ENCODE measurements at regions not wholly inside any gene's neighbourhood (a gene's known extent, or its start where the extent isn't known, plus 50 kb on each side); places are given as distances from the start of the nearest gene placed in this dataset.

GRCh38 chr2:5507367-5507766 lies 184.8 kb upstream of the SOX11 start:
- Mint-ChIP-seq H3K27me3 (no peaks in the 10 kb centered on the region), H3K27ac (no peak overlapping the region), H3K4me1 (no peaks in the 10 kb centered on the region), H3K9me3 (no peaks in the 10 kb centered on the region), H3K36me3 (ENCODE audit: low read depth) (no peaks in the 10 kb centered on the region), H3K4me3 (no peak overlapping the region)
- ATAC-seq (no peak), DNase-seq (no peak)

DNA sequence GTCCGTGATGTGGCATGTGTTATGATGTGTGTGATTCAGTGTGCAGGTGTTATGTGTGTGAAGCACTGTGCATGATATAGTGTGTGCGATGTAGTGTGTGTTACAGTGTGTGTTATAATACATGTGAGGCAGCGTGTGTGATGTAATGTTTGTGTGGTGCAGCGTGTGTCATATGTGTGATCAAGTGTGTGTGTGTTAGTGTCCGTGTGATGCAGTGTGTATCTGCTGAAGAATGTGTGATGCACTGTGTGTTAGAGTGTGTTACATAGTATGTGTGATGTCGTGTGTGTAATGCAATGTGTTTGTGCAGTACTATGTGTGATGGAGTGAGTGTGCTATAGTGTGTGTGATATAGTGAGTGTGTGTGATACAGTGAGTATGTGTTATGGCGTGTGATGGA lies 182.8 kb upstream of the SOX11 start:
- Mint-ChIP-seq H3K27me3 (no peaks in the 10 kb centered on the region), H3K27ac (no peak overlapping the region), H3K4me3 (no peak overlapping the region), H3K36me3 (ENCODE audit: low read depth) (no peaks in the 10 kb centered on the region), H3K4me1 (no peaks in the 10 kb centered on the region), H3K9me3 (no peaks in the 10 kb centered on the region)
- ATAC-seq (no peak), DNase-seq (no peak)

DNA sequence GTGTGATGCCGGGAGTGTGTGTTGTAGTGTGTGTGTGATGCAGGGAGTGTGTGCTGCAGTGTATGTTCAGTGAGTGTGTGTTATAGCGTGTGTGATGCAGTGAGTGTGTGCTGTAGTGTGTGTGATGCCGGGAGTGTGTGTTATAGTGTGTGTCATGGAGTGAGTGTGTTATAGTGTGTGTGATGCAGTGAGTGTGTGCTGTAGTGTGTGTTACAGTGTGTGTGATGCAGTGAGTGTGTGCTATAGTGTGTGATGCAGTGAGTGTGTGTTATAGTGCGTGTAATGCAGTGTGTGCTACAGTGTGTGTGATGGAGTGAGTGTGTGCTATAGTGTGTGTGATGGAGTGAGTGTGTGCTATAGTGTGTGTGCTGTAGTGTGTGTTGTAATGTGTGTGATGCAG lies 182.1 kb upstream of the SOX11 start:
- H3K4me3 Mint-ChIP-seq = no peak overlapping the region

GRCh38 chr2:5515693-5516092 lies 176.5 kb upstream of the SOX11 start:
- H3K27me3 Mint-ChIP-seq = no peaks in the 10 kb centered on the region
- H3K4me1 Mint-ChIP-seq = no peaks in the 10 kb centered on the region
- no peak overlapping the region for H3K27ac Mint-ChIP-seq
- H3K36me3 Mint-ChIP-seq (ENCODE audit: low read depth) = no peaks in the 10 kb centered on the region
- no peak for DNase-seq
- no peak overlapping the region for H3K4me3 Mint-ChIP-seq
- no peak for ATAC-seq
- H3K9me3 Mint-ChIP-seq = no peaks in the 10 kb centered on the region

More for the DNA sequence above, 182.1 kb upstream of the SOX11 start:
- H3K36me3 Mint-ChIP-seq (ENCODE audit: low read depth) = no peaks in the 10 kb centered on the region
- H3K27ac Mint-ChIP-seq = no peak overlapping the region
- no peaks in the 10 kb centered on the region for H3K9me3 Mint-ChIP-seq
- no peaks in the 10 kb centered on the region for H3K27me3 Mint-ChIP-seq
- ATAC-seq = no peak
- no peak for DNase-seq
- H3K4me1 Mint-ChIP-seq = no peaks in the 10 kb centered on the region

- Mint-ChIP-seq H3K36me3 (ENCODE audit: low read depth) (no peaks in the 10 kb centered on the region), H3K4me3 (no peak overlapping the region), H3K9me3 (no peaks in the 10 kb centered on the region), H3K4me1 (no peaks in the 10 kb centered on the region), H3K27me3 (no peaks in the 10 kb centered on the region), H3K27ac (no peak overlapping the region)
- DNase-seq = no peak
- no peak for ATAC-seq
Measured at GRCh38 chr2:5519286-5519685, 172.9 kb upstream of the SOX11 start.

- Mint-ChIP-seq H3K27ac (no peak overlapping the region), H3K4me3 (no peak overlapping the region)
- DNase-seq = no peak
Measured at GRCh38 chr2:5520463-5520972, 171.7 kb upstream of the SOX11 start.

DNA sequence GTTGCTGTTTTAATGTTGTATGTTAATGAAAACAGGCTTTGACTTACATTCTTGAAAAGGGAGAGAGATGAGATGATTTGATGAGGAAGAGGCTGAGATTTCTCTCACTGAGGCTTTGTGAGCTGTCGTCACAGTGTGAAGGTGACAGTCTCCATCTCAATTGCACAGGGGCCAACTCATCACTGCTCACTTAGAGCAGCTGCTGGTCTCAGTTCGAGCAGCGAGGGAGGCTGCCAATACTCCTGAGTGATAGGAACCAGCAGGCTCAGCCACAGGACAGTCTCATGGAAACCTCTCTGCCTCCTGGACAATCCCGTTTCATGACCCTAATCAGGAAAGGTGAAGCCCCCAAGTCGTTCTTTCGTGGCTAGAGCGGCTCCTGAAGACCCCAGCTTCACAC lies 170.7 kb upstream of the SOX11 start:
- Mint-ChIP-seq H3K4me1 (no peaks in the 10 kb centered on the region), H3K36me3 (ENCODE audit: low read depth) (no peaks in the 10 kb centered on the region), H3K4me3 (no peak overlapping the region), H3K27ac (no peak overlapping the region), H3K9me3 (peaks cover 2% of the 10 kb centered on the region), H3K27me3 (no peaks in the 10 kb centered on the region)
- ATAC-seq (no peak), DNase-seq (no peak)

More at GRCh38 chr2:5520463-5520972, 171.7 kb upstream of the SOX11 start:
- ATAC-seq = no peak
- no peaks in the 10 kb centered on the region for H3K27me3 Mint-ChIP-seq
- H3K4me1 Mint-ChIP-seq = no peaks in the 10 kb centered on the region
- no peaks in the 10 kb centered on the region for H3K9me3 Mint-ChIP-seq
- no peaks in the 10 kb centered on the region for H3K36me3 Mint-ChIP-seq (ENCODE audit: low read depth)

- Mint-ChIP-seq H3K27me3 (no peaks in the 10 kb centered on the region), H3K36me3 (ENCODE audit: low read depth) (no peaks in the 10 kb centered on the region), H3K27ac (no peak overlapping the region), H3K9me3 (peaks cover 4% of the 10 kb centered on the region), H3K4me1 (no peaks in the 10 kb centered on the region), H3K4me3 (no peak overlapping the region)
- no peak for ATAC-seq
- DNase-seq = no peak
Measured at GRCh38 chr2:5524551-5524950, 167.6 kb upstream of the SOX11 start.

DNA sequence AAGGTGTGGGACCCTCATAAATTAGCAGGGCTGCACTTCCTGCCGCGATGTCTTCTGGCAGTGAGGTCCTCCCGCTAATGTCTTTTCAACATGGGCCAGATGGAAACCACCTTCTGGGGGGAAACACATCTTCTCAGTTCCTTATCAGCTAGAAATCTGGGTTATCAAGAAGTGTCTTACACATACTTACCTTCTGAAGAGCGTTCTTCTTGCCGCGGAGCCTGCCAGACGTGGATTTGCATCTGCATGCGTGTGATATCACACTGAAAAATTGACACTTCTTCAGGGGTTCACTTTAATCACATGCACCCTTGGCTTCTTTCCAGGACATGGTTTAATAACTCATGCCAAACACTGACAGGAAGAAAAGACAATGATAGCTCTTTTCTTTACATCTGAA lies 163.5 kb upstream of the SOX11 start:
- no peak for ATAC-seq
- no peak overlapping the region for H3K4me3 Mint-ChIP-seq
- H3K27ac Mint-ChIP-seq = no peak overlapping the region
- no peaks in the 10 kb centered on the region for H3K36me3 Mint-ChIP-seq (ENCODE audit: low read depth)
- no peaks in the 10 kb centered on the region for H3K27me3 Mint-ChIP-seq
- H3K4me1 Mint-ChIP-seq = no peaks in the 10 kb centered on the region
- no peak for DNase-seq
- peaks cover 4% of the 10 kb centered on the region for H3K9me3 Mint-ChIP-seq

- peaks cover 4% of the 10 kb centered on the region for H3K9me3 Mint-ChIP-seq
- no peak for ATAC-seq
- H3K4me1 Mint-ChIP-seq = no peaks in the 10 kb centered on the region
- H3K36me3 Mint-ChIP-seq (ENCODE audit: low read depth) = no peaks in the 10 kb centered on the region
- H3K27me3 Mint-ChIP-seq = no peaks in the 10 kb centered on the region
- no peak overlapping the region for H3K4me3 Mint-ChIP-seq
- no peak for DNase-seq
- no peak overlapping the region for H3K27ac Mint-ChIP-seq
Measured at GRCh38 chr2:5530011-5530696, 162.0 kb upstream of the SOX11 start.

DNA sequence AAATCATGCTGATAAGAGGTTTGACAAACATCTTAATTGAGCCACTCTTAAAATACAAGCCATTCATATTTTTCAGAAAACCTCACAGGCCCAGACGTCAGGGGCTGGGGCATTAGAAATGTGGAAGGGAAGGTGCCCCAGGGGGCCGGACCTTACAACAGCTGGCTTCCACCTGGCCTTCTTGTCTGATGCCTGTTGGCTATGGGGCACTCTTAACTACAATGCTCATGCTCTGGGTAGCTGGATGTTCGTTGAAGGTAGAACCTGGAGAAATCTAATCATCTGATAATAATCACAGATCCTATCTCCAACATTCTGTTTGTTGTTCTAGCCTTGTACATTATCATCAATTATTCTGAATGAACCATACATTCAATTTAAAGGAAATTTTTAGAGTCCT lies 156.9 kb upstream of the SOX11 start:
- Mint-ChIP-seq H3K4me1 (no peaks in the 10 kb centered on the region), H3K27me3 (peaks cover 2% of the 10 kb centered on the region), H3K27ac (no peak overlapping the region), H3K9me3 (peaks cover 5% of the 10 kb centered on the region), H3K4me3 (no peak overlapping the region), H3K36me3 (ENCODE audit: low read depth) (no peaks in the 10 kb centered on the region)
- ATAC-seq = no peak
- no peak for DNase-seq

DNA sequence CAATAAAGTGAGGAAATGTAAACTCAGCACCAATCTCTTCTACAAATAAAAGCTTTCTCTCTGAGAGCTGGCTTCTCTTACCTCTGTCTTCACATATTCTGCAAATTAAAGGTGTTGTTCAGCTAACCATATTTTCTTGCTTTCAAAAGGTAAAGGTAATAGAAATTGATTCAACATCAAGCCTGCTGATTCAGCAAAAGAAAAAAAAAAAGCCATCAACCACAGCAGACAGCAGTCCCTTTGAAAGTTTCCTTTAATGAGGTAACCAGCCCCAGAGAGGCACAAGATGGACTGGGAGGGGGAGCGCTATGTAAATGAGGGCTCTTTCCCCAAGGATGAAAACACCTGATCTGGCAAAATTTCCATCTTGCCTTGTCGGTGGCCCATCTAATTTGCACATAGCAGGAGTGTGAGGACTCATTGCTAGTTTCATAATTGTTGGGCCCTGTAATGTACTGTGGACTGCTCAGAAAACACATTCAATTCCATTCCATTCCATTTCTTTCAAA lies 154.9 kb upstream of the SOX11 start:
- Mint-ChIP-seq H3K4me1 (no peaks in the 10 kb centered on the region), H3K27me3 (peaks cover 2% of the 10 kb centered on the region), H3K27ac (no peak overlapping the region), H3K36me3 (ENCODE audit: low read depth) (no peaks in the 10 kb centered on the region), H3K4me3 (no peak overlapping the region), H3K9me3 (peaks cover 5% of the 10 kb centered on the region)
- no peak for ATAC-seq
- DNase-seq = no peak

- ATAC-seq (no peak), DNase-seq (no peak)
- Mint-ChIP-seq H3K4me3 (no peak overlapping the region), H3K9me3 (peaks cover 11% of the 10 kb centered on the region), H3K36me3 (ENCODE audit: low read depth) (no peaks in the 10 kb centered on the region), H3K27me3 (peaks cover 2% of the 10 kb centered on the region), H3K4me1 (no peaks in the 10 kb centered on the region), H3K27ac (no peak overlapping the region)
Measured at GRCh38 chr2:5538313-5538712, 153.9 kb upstream of the SOX11 start.

GRCh38 chr2:5538772-5539171 lies 153.4 kb upstream of the SOX11 start:
- ATAC-seq (no peak), DNase-seq (no peak)
- Mint-ChIP-seq H3K27ac (no peak overlapping the region), H3K4me3 (no peak overlapping the region), H3K27me3 (peaks cover 2% of the 10 kb centered on the region), H3K36me3 (ENCODE audit: low read depth) (no peaks in the 10 kb centered on the region), H3K4me1 (no peaks in the 10 kb centered on the region), H3K9me3 (peaks cover 15% of the 10 kb centered on the region)

DNA sequence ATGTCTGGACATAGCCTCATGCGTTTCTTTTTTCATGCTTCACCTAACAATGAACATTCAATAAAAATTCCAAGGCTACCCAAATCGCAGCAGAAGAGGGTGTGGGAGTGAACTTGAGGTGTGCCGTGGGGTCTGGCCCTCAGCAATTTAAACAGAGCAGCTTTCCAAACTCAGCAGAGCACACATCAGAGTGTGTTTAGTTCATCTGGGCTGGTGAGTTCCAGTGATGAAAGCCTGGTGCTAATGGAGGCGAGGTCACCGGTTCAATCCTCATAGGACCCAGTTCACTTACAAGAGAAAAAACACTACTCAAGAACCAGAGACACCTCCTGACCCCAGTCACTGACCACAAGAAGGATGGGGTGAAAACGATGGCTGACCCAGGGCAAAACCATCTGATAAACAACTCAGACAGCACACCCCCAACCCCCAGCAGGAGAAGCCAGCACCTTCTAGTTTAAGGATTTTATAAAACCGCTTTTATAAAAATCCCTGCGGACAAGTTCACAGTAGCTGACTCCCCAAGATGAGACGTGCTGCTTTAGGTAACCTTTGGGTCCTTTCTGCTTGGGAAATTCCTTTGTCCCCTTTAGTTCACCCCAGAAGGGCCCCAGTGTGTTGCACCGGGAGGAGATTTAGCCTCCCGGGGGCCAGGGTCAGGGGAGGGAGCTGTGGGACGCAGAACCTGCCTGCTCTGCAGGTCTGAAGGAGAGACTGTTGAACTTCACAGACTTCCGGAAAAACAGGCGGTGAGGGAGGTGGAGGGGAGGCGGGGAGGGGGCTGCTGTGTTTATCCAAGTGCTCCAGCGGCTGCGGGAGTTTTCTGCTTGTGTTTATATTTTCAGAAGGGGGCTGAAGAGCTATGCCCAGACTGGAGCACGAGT lies 152.7 kb upstream of the SOX11 start:
- Mint-ChIP-seq H3K36me3 (ENCODE audit: low read depth) (no peaks in the 10 kb centered on the region), H3K27ac (no peak overlapping the region), H3K9me3 (peaks cover 15% of the 10 kb centered on the region), H3K4me1 (no peaks in the 10 kb centered on the region), H3K27me3 (peaks cover 2% of the 10 kb centered on the region), H3K4me3 (no peak overlapping the region)
- no peak for DNase-seq
- ATAC-seq = no peak
